HG02763 (cell line): ENCODE measurements at regions not wholly inside any gene's neighbourhood (a gene's known extent, or its start where the extent isn't known, plus 50 kb on each side); places are given as distances from the start of the nearest gene placed in this dataset.

Experiments used
- ATAC-seq: cut with Tn5 transposase; IDR thresholded peaks from one replicate; pipeline ENCODE4 v1.9.1; 2021; ENCODE audit warnings: mild to moderate bottlenecking, moderate library complexity; ENCODE audit not compliant: unreplicated experiment

DNA sequence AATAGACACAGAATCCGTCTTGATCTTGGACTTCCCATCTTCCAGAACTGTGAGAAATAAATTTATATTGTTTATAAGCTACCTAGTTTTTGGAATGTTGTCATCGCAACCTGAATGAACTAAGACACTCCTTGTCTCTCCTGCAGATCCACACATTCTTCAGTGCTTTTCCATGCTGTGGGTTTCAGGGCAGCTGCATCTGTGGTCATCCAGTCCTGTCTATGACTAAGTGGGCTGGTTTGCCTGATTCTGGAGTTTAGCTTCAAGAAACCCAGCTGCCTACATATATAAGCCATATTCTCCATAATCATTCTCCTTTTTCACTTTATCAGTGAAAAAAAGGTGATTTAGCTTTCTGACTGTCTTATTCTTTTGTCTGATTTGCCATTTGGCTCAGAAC is 170.3 kb upstream of the KIT start:
- no peak for ATAC-seq

GRCh38 chr4:54493862-54494261 is 163.9 kb upstream of the KIT start:
- no peak for ATAC-seq

DNA sequence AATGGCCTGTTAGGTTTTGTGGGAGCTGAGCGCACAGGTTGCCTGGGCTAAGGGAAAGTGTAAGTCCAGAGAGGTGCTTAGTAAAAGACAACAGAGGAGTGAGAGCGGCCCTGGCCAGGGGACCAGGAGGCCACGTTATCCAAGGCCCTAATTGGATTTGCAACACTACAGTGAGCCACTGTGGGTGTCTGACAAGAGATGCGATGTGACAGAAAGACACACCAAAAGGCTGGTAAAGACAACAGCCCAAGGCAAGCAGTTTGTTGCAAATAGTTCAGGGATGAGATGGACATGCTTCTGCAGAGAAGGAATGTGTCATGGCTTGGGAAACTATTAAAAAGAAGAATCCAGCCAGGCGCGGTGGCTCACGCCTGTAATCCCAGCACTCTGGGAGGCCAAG is 162.7 kb upstream of the KIT start:
- ATAC-seq = no peak

DNA sequence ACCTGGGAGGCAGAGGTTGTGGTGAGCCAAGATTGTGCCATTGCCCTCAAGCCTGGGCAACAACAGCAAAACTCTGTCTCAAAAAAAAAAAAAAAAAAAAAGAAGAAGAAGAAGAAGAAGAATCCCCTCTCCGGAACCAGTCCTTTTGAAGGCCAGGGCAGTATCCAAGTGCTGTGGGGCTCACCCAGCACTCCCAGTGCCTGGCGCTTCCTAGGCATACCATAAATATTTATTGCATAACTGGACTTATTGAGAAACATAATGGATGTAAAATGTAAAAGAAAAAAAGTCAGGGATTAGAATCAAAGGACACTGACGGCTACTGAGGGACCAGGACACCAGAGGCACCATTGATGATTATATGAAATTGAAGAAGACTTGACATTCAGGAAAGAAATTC is 162.1 kb upstream of the KIT start:
- no peak for ATAC-seq

DNA sequence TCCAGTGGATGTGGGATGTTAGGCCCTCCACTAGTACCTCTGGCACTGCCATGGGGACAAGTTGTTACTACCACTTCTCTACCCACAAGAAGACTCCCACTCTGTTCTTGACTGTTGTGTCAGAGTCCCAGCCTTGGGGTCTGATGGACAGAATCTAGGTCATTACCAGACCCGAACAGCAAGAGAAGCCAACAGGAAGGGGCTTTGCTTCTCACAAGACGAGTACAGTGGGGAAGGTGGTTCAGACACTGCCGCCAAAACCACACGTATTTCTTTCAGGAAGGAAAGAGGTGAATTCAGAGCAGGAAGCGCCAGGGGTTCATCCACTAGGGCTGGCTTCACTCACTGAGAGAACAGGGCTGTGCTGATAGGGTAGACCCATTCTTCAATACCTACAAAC is 161.3 kb upstream of the KIT start:
- ATAC-seq = no peak

GRCh38 chr4:54497947-54498346 is 159.8 kb upstream of the KIT start:
- ATAC-seq = no peak

DNA sequence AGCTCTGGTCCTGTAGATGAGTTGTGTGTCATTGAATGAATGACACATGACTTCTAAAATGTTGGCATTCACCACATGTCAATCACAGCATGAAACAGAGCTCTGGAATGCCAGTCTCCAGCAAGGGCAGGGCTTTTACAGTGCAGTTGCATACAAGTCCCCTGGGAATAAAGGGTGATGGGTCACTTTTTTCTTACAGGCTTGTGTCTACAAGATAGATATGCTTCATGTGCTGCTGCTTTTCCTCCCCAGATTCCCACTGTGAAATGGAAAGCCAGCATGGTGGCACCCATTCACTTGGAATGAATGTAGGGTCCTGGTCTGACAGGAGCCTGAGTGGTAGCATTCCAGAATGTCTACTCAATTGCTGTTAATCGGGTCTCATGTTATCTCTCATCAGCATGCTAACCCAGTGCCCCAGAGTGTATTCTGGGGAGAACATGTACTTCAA is 159.1 kb upstream of the KIT start:
- no peak for ATAC-seq

- no peak for ATAC-seq
Observed at GRCh38 chr4:54499308-54500074, 158.3 kb upstream of the KIT start.

DNA sequence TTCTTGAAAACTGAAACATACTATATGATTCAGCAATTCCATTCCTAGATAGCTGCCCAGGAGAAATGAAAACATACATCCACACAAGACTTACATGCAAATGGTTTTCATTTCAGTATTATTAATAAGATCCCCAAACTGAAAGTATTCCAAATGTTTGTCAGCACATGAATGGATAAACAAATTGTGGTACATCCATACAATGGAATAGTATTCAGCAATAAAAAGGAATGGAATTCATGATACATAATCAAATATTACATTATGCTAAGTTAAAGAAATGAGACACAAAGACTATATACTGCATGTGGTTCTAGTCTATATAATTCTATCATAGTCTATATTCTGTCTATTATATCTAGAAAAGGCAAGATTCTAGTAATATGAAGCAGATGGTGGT is 152.4 kb upstream of the KIT start:
- ATAC-seq = no peak

DNA sequence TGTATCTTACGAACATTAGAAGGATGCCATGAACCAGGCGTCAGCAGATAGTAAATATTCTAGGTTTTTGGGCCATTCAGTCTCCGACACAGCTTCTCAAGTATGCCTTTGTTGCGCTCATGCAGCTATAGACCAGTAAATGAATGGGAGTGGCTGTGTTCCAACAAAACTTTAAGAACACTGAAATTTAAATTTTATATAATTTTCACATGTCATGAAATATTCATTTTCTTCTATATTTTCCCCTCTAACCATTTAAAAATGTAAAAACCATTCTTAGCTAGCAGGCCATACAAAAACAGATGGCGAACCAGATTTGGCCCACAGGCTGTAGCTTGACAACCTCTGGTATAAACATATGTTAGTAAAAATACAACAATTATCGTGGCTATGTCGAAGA is 151.8 kb upstream of the KIT start:
- ATAC-seq = no peak

- no peak for ATAC-seq
Observed at GRCh38 chr4:54509057-54509456, 148.7 kb upstream of the KIT start.

- no peak for ATAC-seq
Observed at GRCh38 chr4:54513204-54513603, 144.6 kb upstream of the KIT start.

GRCh38 chr4:54513741-54514140 is 144.0 kb upstream of the KIT start:
- ATAC-seq = no peak

DNA sequence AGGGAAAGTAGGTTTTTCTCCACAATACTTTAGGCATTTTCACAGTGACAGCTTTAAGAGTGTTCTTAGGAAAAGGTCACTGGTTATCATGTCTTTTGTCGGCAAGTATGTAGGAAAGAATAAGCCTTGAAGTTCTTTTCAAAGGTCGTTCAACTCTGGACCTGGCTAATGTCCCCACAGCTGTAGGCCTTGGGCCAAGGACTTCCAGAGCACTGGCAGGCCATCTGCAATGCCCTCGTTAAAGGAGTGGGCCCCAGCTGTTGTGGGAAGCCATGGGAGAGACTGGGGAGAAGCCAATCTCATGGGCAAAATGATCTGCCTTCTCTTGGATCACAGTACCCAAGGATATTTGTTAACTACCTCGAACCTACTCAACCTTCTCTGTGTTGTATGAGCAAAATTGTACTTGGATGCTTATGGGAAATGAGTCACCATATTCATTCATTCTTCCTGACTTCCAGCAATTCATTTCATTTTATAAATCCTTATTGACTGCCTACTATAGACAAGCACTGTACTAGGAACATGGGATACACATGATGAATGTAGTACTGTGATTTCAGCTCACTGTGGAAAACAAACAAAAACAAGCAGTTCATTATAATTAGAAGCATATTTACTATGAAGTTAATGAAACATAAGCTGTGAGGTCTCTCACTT is 141.1 kb upstream of the KIT start:
- ATAC-seq = no peak

DNA sequence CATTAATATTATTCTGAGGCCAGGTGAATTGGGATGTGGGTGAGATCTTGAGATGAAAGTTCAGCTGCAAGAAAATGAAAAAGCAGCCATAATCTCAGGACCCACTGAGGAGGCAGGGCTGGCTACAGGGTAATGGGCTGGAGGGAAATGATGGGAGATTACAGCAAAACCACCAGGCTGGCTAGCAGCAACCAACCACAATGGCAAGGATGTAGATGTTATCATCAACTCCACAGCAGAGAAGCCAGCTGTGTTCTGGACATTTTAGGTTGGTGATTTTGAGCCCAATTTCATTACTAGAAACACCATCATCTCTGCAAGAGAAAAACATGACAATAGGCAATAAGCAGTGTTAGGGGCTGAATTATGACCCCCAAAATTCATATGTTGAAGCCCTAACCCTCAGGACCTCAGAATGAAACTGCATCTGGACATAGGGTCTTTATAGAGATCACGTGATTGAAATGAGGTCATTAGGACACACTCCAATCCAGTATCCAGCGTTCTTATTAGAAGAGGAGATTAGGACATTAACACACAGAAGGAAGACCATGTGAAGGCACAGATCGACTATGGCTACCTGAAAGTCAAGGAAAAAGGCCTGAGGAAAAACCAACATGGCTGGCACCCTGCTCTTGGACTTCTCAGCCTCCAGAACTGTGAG is 139.8 kb upstream of the KIT start:
- no peak for ATAC-seq

- no peak for ATAC-seq
Observed at GRCh38 chr4:54525602-54526001, 132.2 kb upstream of the KIT start.

- no peak for ATAC-seq
Observed at GRCh38 chr4:54526560-54526959, 131.2 kb upstream of the KIT start.

- no peak for ATAC-seq
Observed at GRCh38 chr4:54527532-54527931, 130.2 kb upstream of the KIT start.

GRCh38 chr4:54539500-54540029 is 118.2 kb upstream of the KIT start:
- no peak for ATAC-seq

- ATAC-seq = no peak
Observed at GRCh38 chr4:54540931-54541330, 116.8 kb upstream of the KIT start.

DNA sequence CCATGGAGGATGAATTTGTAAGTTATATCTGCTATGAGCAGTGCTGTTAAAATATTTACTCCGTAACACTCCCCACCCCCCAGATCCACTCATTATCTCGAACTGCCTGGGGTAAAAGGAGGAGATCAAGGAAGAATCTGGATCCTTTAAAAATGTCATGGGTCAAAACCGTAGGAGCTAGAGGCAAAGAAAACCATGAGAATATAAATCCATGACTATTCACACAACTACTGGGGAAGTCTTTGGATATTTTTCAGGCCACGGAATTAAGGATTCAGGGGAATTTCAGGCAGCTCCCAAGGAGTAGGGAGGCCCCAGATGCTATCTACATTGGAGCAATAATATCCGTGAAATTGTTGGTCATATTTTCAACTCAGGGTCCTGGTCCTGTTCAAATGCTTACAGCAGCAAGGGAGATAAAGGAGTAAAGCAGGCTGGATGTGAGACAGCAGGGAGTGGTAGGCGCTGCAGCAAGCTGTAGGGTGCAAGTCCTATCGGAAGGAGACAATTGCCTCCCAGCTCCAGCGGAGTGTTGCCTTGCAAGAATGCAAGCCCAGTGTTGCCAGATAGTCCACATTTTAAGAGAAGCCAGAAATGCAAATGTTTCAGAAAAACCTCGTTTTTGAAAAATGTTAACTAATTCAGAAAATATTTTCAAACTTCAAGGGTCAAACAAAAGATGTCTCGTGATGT is 116.2 kb upstream of the KIT start:
- ATAC-seq = no peak
